ENCODE measurements at regions not wholly inside any gene's neighbourhood (a gene's known extent, or its start where the extent isn't known, plus 50 kb on each side); places are given as distances from the start of the nearest gene placed in this dataset.

DNA sequence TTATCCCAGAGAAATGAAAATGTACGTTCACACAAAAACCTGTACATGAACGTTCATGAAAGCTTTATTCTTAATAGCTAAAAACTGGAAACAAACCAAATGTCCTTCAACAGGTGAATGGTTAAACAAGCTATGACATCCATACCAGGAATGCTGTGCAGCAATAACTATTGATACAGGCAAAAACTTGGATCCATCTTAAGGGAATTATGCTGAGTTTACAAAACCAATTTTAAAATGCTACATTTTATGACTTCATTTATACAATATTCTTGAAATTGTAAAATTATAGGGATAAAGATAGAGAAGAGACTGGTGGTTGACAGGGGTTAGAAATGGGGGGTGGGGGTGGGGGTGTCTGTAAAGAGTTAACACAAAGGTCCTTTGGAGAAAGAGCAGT lies 280.3 kb downstream of the TGFB2 start:
- H3K27ac ChIP-seq: no peak overlapping the region
- intact Hi-C loops (cut with DNase I): no loop called here
- ATAC-seq (no peak), DNase-seq (no peak)
- no peak for TF ChIP-seq CTCF (IDR thresholded peaks at IDR 0.05)
- no peak overlapping the region for H3K4me3 ChIP-seq
- no peaks in the 10 kb centered on the region for H3K9me3 ChIP-seq
- no peaks in the 10 kb centered on the region for H3K36me3 ChIP-seq
- no peaks in the 10 kb centered on the region for H3K27me3 ChIP-seq
- no peaks in the 10 kb centered on the region for H3K4me1 ChIP-seq

GRCh38 chr1:218633238-218633988 lies 288.3 kb downstream of the TGFB2 start:
- intact Hi-C loops (cut with DNase I): no loop called here
- no peaks in the 10 kb centered on the region for H3K4me1 ChIP-seq
- H3K36me3 ChIP-seq: no peaks in the 10 kb centered on the region
- H3K4me3 ChIP-seq: no peak overlapping the region
- ATAC-seq (no peak), DNase-seq (no peak)
- TF ChIP-seq CTCF (IDR thresholded peaks at IDR 0.05): no peak
- peaks cover 5% of the 10 kb centered on the region for H3K9me3 ChIP-seq
- H3K27me3 ChIP-seq: no peaks in the 10 kb centered on the region
- no peak overlapping the region for H3K27ac ChIP-seq

DNA sequence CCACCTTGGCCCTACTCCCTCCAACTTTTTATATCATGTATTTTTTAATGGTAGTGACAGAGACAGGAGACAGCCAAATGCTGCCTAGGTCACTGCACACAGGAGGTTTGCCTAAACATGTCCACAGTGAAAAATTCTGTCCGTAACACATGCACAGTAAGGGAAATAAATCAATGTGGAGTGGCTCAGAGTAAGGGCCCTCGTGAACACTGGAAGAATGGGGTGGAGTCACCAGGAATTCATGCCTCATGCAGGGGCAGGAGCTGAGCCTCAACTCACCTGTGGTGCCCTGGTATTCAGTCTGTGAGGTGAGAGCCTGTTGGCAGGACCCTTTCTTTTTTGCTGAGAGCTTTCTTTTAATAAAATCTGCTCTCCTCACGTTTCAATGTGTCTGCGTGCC lies 289.1 kb downstream of the TGFB2 start:
- H3K4me1 ChIP-seq: no peaks in the 10 kb centered on the region
- H3K27ac ChIP-seq: no peak overlapping the region
- H3K36me3 ChIP-seq: no peaks in the 10 kb centered on the region
- H3K9me3 ChIP-seq: peaks cover 5% of the 10 kb centered on the region
- no peak for DNase-seq
- intact Hi-C loops (cut with DNase I): no loop called here
- H3K4me3 ChIP-seq: no peak overlapping the region
- peak; percentile 67 for ATAC-seq
- TF ChIP-seq CTCF (IDR thresholded peaks at IDR 0.05): no peak
- H3K27me3 ChIP-seq: no peaks in the 10 kb centered on the region

- H3K27me3 ChIP-seq: no peaks in the 10 kb centered on the region
These were observed 291.4 kb downstream of the TGFB2 start for GRCh38 chr1:218636548-218636947.

GRCh38 chr1:218640173-218640572 lies 295.0 kb downstream of the TGFB2 start:
- Histone ChIP-seq H3K27ac (no peak overlapping the region), H3K4me1 (no peaks in the 10 kb centered on the region), H3K27me3 (no peaks in the 10 kb centered on the region), H3K4me3 (no peak overlapping the region), H3K9me3 (no peaks in the 10 kb centered on the region), H3K36me3 (no peaks in the 10 kb centered on the region)
- no peak for TF ChIP-seq CTCF (IDR thresholded peaks at IDR 0.05)
- DNase-seq (no peak), ATAC-seq (no peak)
- intact Hi-C loops (cut with DNase I): no loop called here

More at GRCh38 chr1:218636548-218636947, 291.4 kb downstream of the TGFB2 start:
- Histone ChIP-seq H3K4me3 (no peak overlapping the region), H3K9me3 (no peaks in the 10 kb centered on the region), H3K4me1 (no peaks in the 10 kb centered on the region), H3K36me3 (no peaks in the 10 kb centered on the region), H3K27ac (no peak overlapping the region)
- DNase-seq (no peak), ATAC-seq (no peak)
- intact Hi-C loops (cut with DNase I): no loop called here
- no peak for TF ChIP-seq CTCF (IDR thresholded peaks at IDR 0.05)
